ENCODE measurements at regions not wholly inside any gene's neighbourhood (a gene's known extent, or its start where the extent isn't known, plus 50 kb on each side); places are given as distances from the start of the nearest gene placed in this dataset.

DNA sequence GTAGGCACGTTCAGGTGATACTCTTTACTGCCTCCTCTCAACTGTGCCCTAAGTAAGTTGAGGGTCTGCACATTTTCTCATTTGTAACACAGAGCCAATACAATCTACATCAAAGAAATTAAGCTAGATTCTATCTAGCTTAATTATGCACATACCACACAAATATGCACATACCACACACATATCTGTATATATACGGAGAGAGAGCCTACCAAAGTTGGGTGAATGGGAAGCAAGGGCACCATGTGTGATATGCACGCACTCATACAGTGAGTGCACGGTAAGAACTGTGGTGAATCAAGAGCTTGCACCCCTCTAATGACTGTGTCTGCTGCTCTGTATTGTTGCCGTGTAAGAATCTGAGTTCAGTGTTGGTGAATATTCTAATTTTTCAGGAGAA is 314.9 kb downstream of the ZNF326 start:
- Histone ChIP-seq H2AFZ (ENCODE audit: low read length) (no peak overlapping the region), H3K23ac (ENCODE audit: insufficient read length, low read depth, low read length) (no peak overlapping the region), H2BK20ac (ENCODE audit: low read depth, low read length, poor library complexity, severe bottlenecking) (no peak overlapping the region), H3K27me3 (ENCODE audit: insufficient read depth, low read length) (no peaks in the 10 kb centered on the region), H3K56ac (ENCODE audit: insufficient read length, low read depth, low read length) (no peak overlapping the region), H3K79me2 (ENCODE audit: insufficient read depth, low read length) (no peaks in the 10 kb centered on the region), H3K4ac (ENCODE audit: low read depth, low read length) (no peak overlapping the region), H2BK5ac (ENCODE audit: insufficient read length, low read length) (no peak overlapping the region), H3K18ac (ENCODE audit: insufficient read length, low read depth, low read length) (no peak overlapping the region), H4K20me1 (ENCODE audit: control insufficient read depth, insufficient read depth, insufficient read length) (no peaks in the 10 kb centered on the region), H3K14ac (ENCODE audit: insufficient read depth, low read length) (no peak overlapping the region), H4K91ac (ENCODE audit: insufficient read length, low read depth, low read length) (no peak overlapping the region), H3K9me3 (ENCODE audit: control insufficient read depth, low read depth, low read length) (no peaks in the 10 kb centered on the region), H3K9ac (ENCODE audit: extremely low read depth, insufficient read length, low read length) (no peak overlapping the region), H3K79me1 (ENCODE audit: insufficient read depth, low read depth, low read length, poor library complexity, severe bottlenecking) (no peaks in the 10 kb centered on the region), H2BK12ac (ENCODE audit: insufficient read length, low read depth, low read length) (no peak overlapping the region), H4K8ac (replicated peaks; ENCODE audit: insufficient read length, low read depth, low read length) (no peak overlapping the region), H3T11ph (ENCODE audit: low read length) (no peak overlapping the region), H2BK120ac (ENCODE audit: low read depth, low read length, poor library complexity, severe bottlenecking) (no peak overlapping the region), H2BK15ac (ENCODE audit: low read depth, low read length) (no peak overlapping the region), H2AK5ac (ENCODE audit: insufficient read length, low read length) (no peak overlapping the region), H4K5ac (ENCODE audit: insufficient read length, low read depth, low read length) (no peak overlapping the region), H3K4me2 (ENCODE audit: insufficient read depth, insufficient read length, low read length) (no peak overlapping the region), H3K27ac (ENCODE audit: insufficient read length, low read depth, low read length) (no peak overlapping the region), H3K23me2 (ENCODE audit: insufficient read length, low read depth, low read length, poor library complexity, severe bottlenecking) (no peaks in the 10 kb centered on the region), H3K4me1 (ENCODE audit: insufficient read depth, low read length) (no peaks in the 10 kb centered on the region)
- no peak overlapping the region for H3K4me3 Mint-ChIP-seq
- no peak for DNase-seq
- no peak overlapping the region for H3K27ac Mint-ChIP-seq
- H3K9me3 Mint-ChIP-seq = peaks cover 0 to 2% of the 10 kb centered on the region in 2 experiments; a peak in 1 of 5 replicates
- H3K36me3 Mint-ChIP-seq (ENCODE audit: insufficient read depth in 1 of 3, low read depth in 3 of 3) = peaks cover 0 to 1% (median 0%) of the 10 kb centered on the region in 3 experiments; a peak in 1 of 7 replicates
- TF ChIP-seq, protein P1, sequence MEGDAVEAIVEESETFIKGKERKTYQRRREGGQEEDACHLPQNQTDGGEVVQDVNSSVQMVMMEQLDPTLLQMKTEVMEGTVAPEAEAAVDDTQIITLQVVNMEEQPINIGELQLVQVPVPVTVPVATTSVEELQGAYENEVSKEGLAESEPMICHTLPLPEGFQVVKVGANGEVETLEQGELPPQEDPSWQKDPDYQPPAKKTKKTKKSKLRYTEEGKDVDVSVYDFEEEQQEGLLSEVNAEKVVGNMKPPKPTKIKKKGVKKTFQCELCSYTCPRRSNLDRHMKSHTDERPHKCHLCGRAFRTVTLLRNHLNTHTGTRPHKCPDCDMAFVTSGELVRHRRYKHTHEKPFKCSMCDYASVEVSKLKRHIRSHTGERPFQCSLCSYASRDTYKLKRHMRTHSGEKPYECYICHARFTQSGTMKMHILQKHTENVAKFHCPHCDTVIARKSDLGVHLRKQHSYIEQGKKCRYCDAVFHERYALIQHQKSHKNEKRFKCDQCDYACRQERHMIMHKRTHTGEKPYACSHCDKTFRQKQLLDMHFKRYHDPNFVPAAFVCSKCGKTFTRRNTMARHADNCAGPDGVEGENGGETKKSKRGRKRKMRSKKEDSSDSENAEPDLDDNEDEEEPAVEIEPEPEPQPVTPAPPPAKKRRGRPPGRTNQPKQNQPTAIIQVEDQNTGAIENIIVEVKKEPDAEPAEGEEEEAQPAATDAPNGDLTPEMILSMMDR (conservative IDR thresholded peaks at IDR 0.05) = no peak
- WGBS (ENCODE audit: extremely low coverage, insufficient read length, low lambda C conversion rate) = no CpG with 5 or more reads among the region's 5 CpGs
- H3K27me3 Mint-ChIP-seq (ENCODE audit: low read depth) = no peaks in the 10 kb centered on the region; the same call in 1 of the 2 replicates
- H3K4me1 Mint-ChIP-seq = no peaks in the 10 kb centered on the region
